Kidney (tissue), 13 donors: ENCODE measurements at regions not wholly inside any gene's neighbourhood (a gene's known extent, or its start where the extent isn't known, plus 50 kb on each side); places are given as distances from the start of the nearest gene placed in this dataset.
A peak's percentile ranks its signal among the peaks of the same experiment; 100 is the strongest.
"Not testable (repeated sequence)": the region's sequence is repeated elsewhere in the genome, so short reads cannot be mapped to it uniquely, and the experiment has no call there.

ENCODE experiments used
- DNase-seq, 5 donors: peaks; one replicate each; pipeline ENCODE4 v3.0.0-alpha.2; 2013 to 2020
- FAIRE-seq: peaks from 2 replicates; lab custom pipeline; 2012; peaks lifted over from hg19 to GRCh38; lab: Jason Lieb, UNC
- H3K27ac ChIP-seq, 2 donors: one replicate each; pipeline ENCODE4 v1.7.0; 2013; ENCODE audit warnings: low read depth in 2 of 2, low read length in 2 of 2, inconsistent platforms in 1 of 2
- H3K27me3 ChIP-seq: one replicate; pipeline ENCODE4 v1.7.1; 2013; ENCODE audit warnings: low read length, inconsistent platforms; ENCODE audit not compliant: control insufficient read depth, insufficient read depth
- H3K36me3 ChIP-seq, 3 donors: one replicate each; pipeline versions ENCODE4 v1.7.0 to v1.7.1; 2013; ENCODE audit warnings: low read length in 3 of 3, control low read depth in 1 of 3, inconsistent platforms in 1 of 3; ENCODE audit not compliant: insufficient read depth in 3 of 3, control insufficient read depth in 2 of 3
- H3K4me1 ChIP-seq, 3 donors: one replicate each; pipeline versions ENCODE4 v1.7.0 to v1.7.1; 2013; ENCODE audit warnings: low read length in 3 of 3, inconsistent platforms in 1 of 3, low read depth in 1 of 3; ENCODE audit not compliant: control insufficient read depth in 2 of 3, insufficient read depth in 2 of 3
- H3K4me3 ChIP-seq, 3 donors: one replicate each; pipeline versions ENCODE4 v1.7.0 to v1.8.1; 2013; ENCODE audit warnings: low read length in 3 of 3, control low read depth in 1 of 3, inconsistent platforms in 1 of 3
- H3K9ac ChIP-seq, 3 donors: one replicate each; pipeline versions ENCODE4 v1.7.0 to v1.7.1; 2013; ENCODE audit warnings: low read length in 3 of 3, control low read depth in 1 of 3, inconsistent platforms in 1 of 3
- H3K9me3 ChIP-seq, 3 donors: one replicate each; pipeline versions ENCODE4 v1.7.0 to v1.7.1; 2013; ENCODE audit warnings: low read length in 3 of 3, control low read depth in 1 of 3, inconsistent platforms in 1 of 3; ENCODE audit not compliant: control insufficient read depth in 2 of 3, insufficient read depth in 1 of 3
- intact Hi-C: fragments of 100-400 bp; cut with DNase I; formaldehyde crosslinking; loops from one replicate; pipeline ENCODE4 v1.11.1; 2022
- TF ChIP-seq, protein P1 (sequence below): IDR thresholded peaks from 3 replicates; pipeline ENCODE4 v1.5.1; 2012; ENCODE audit warnings: mild to moderate bottlenecking, moderate library complexity, borderline replicate concordance; ENCODE audit not compliant: insufficient read depth; ENCODE audit errors: extremely low read depth
- donor health status: control.
- donor health status: control.
- donor health status: control.
- donor health status: control.
- donor health status: control.
- donor health status: DM: yes; HTN: yes; CAD: no.
- donor health status: Normal renal cell carcinoma (clear cell type).

DNA sequence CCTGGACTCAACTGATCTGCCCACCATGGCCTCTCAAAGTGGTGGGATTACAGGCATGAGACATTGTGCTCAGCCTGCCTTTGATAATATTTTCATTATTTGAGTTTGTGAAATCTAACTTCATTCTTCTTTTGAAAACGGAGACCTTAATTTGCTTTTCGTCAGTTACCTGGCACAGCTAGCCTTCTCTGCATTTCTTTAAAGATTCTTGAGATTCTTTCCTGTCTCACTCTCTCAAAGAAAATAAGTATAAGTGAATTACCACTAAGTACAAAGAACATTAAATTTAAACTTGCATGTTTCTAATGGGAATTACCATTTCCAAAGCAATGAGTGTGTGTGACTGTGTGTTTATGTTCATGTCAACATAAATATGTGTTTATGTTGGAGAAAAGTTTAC lies 187.9 kb downstream of the NFKBIZ start:
- H3K4me1 ChIP-seq = no peaks in the 10 kb centered on the region
- no peaks in the 10 kb centered on the region for H3K9me3 ChIP-seq
- H3K27ac ChIP-seq = no peak overlapping the region
- DNase-seq (peak in 2 of 5 donors; percentile 19 to 33), FAIRE-seq (no peak)
- intact Hi-C loops = no loop called here
- no peaks in the 10 kb centered on the region for H3K27me3 ChIP-seq
- no peaks in the 10 kb centered on the region for H3K36me3 ChIP-seq
- H3K4me3 ChIP-seq = no peak overlapping the region
- TF ChIP-seq, protein P1, sequence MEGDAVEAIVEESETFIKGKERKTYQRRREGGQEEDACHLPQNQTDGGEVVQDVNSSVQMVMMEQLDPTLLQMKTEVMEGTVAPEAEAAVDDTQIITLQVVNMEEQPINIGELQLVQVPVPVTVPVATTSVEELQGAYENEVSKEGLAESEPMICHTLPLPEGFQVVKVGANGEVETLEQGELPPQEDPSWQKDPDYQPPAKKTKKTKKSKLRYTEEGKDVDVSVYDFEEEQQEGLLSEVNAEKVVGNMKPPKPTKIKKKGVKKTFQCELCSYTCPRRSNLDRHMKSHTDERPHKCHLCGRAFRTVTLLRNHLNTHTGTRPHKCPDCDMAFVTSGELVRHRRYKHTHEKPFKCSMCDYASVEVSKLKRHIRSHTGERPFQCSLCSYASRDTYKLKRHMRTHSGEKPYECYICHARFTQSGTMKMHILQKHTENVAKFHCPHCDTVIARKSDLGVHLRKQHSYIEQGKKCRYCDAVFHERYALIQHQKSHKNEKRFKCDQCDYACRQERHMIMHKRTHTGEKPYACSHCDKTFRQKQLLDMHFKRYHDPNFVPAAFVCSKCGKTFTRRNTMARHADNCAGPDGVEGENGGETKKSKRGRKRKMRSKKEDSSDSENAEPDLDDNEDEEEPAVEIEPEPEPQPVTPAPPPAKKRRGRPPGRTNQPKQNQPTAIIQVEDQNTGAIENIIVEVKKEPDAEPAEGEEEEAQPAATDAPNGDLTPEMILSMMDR = no peak
- H3K9ac ChIP-seq = no peak overlapping the region

DNA sequence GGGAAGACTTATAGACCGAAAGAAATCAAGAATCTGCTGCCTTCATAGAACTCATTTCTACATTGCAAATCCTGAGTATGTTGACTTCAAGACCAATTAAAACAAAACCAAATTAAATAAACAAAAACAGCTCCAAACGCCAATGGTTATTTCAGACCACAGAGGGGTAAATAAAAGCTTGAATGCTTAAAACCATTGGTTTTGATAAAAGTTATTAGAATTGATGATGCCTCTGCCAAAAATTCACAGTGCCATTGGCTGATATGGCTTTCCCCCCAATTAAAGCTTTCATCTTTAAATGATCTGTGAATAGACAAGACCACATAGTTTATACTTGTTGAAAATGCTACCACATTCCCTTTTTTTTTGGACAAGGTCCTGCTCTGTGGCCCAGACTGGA lies 188.5 kb downstream of the NFKBIZ start:
- H3K4me1 ChIP-seq = no peaks in the 10 kb centered on the region
- H3K27ac ChIP-seq = no peak overlapping the region
- TF ChIP-seq, protein P1 = no peak
- no peaks in the 10 kb centered on the region for H3K9me3 ChIP-seq
- FAIRE-seq (no peak), DNase-seq (no peak)
- H3K9ac ChIP-seq = no peak overlapping the region
- intact Hi-C loops = no loop called here
- no peak overlapping the region for H3K4me3 ChIP-seq
- no peaks in the 10 kb centered on the region for H3K27me3 ChIP-seq
- H3K36me3 ChIP-seq = no peaks in the 10 kb centered on the region

DNA sequence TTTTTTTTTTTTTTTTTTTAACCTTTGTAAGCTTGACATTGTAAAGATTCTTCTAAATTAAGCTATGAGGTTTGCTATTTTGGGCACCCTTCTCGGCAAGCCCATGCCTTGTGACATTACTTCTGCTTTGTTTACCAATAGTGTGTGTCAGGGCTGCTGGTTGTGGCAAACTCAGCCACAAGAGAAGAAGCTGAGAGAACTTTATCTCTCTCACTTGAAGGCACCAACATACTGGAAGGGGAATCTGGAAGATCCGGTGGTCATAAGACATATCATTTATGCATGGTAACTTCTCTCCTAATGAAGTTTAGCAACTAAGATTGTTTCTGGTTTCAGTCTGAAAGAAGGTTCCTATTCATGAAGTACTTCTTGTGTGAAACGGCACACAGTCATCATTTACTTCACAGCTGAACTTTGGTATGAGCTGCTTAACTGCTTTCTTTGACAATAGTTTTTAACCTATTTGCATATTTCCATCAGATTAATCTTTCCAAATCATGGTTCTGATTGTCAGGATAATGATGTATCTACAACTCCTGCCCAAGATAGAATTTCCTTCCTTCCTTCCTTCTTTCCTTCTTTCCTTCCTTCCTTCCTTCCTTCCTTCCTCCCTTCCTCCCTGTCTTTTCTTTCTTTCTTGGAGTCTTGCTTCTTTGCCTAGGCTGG lies 189.3 kb downstream of the NFKBIZ start:
- H3K4me3 ChIP-seq = no peak overlapping the region
- H3K27ac ChIP-seq = no peak overlapping the region
- H3K9me3 ChIP-seq = no peaks in the 10 kb centered on the region
- H3K4me1 ChIP-seq = no peaks in the 10 kb centered on the region
- H3K36me3 ChIP-seq = no peaks in the 10 kb centered on the region
- intact Hi-C loops = no loop called here
- no peak for DNase-seq
- no peaks in the 10 kb centered on the region for H3K27me3 ChIP-seq
- TF ChIP-seq, protein P1 = no peak
- FAIRE-seq = no peak
- H3K9ac ChIP-seq = no peak overlapping the region

DNA sequence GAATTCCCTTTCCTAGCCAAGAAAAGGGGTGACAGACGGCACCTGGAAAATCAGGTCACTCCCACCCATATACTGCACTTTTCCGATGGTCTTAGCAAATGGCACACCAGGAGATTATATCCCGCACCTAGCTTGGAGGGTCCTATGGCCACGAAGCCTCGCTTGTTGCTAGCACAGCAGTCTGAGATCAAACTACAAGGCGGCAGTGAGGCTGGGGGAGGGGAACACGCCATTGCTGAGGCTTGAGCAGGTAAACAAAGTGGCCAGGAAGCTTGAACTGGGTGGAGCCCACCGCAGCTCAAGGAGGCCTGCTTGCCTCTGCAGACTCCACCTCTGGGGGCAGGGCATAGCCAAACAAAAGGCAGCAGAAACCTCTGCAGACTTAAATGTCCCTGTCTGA lies 190.8 kb downstream of the NFKBIZ start:
- H3K36me3 ChIP-seq, H3K27ac ChIP-seq, intact Hi-C loops, H3K9me3 ChIP-seq, H3K27me3 ChIP-seq, H3K9ac ChIP-seq, FAIRE-seq, H3K4me1 ChIP-seq, H3K4me3 ChIP-seq, DNase-seq: not testable (repeated sequence)
